Left colon (tissue), 2 donors: ENCODE measurements at regions not wholly inside any gene's neighbourhood (a gene's known extent, or its start where the extent isn't known, plus 50 kb on each side); places are given as distances from the start of the nearest gene placed in this dataset.
"Not testable (repeated sequence)": the region's sequence is repeated elsewhere in the genome, so short reads cannot be mapped to it uniquely, and the experiment has no call there.

Experiments used
- ATAC-seq: fragments of 200-7000 bp; cut with Tn5 transposase; one replicate; pipeline ENCODE4 v1.9.1; 2020; ENCODE audit warnings: mild to moderate bottlenecking, moderate library complexity
- DNase-seq, 2 donors: peaks; one replicate each; pipeline ENCODE4 v3.0.0-alpha.2; 2020
- intact Hi-C, 2 donors: fragments of 100-400 bp; cut with DNase I in 1 of 2; cut with micrococcal nuclease in 1 of 2; formaldehyde crosslinking; loops; one replicate each; pipeline versions ENCODE4 v1.11.2 to v1.14.0; 2022; cut with DNase I, micrococcal nuclease
- donor health status: DM: no; HTN: no; CAD: no.
- donor health status: DM: yes; HTN: yes; CAD: no.

GRCh38 chr10:124214610-124215375 is 121.4 kb upstream of the CHST15 start:
- no peak for DNase-seq
- no peak for ATAC-seq
- intact Hi-C loops: no loop called here

DNA sequence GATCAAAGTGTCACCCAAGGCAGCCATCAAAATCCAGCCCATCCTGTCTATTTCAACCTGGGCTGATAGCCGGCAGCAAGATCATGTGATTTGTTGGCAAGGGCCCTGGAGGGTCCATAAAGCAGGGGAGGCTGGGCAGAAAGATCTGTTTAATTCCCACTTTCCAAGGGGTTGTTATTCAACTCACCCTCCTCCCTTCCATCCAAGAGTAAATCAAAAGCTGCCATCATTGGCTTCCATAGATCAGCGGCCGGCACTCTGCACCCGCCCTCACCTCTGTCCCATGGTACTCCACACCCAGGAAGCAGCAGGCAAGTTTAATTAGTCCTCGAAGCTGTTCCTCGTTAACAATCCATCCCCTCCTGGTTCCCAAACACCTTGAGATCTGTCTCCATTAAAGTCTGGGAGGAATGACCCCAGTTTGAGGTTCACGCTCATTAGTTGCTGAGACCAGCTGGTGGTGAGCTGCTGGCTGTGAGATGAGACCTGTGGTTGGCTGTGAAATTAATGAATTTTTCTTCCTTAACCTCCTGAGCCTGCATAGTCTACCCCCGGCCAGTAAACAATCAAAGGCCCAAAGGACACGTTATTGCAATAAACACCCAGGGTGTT is 120.6 kb upstream of the CHST15 start:
- DNase-seq (no peak), ATAC-seq (no peak)
- intact Hi-C loops: no loop called here

DNA sequence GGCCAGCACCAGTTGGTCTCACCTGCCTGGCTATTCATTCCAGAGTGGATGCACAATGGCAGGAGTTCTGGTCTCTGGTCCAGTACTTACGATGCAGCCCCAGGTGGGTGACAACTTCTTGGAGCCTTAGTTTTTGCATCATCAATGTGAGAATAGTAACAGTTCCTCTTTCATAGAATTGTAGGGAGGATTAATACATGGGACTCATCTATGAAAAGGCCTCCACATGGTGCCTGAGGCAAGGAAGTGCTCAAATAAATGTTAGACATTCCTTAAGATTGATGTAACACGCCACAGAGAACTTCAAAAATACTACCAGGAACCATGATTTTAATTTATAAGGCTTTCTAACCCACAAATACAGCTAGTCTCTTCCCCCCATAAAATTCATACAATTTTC is 120.1 kb upstream of the CHST15 start:
- ATAC-seq: no peak
- intact Hi-C loops: no loop called here

GRCh38 chr10:124212702-124213101 is 119.3 kb upstream of the CHST15 start:
- ATAC-seq (no peak), DNase-seq (no peak)
- intact Hi-C loops: no loop called here

More for the DNA sequence above, 120.1 kb upstream of the CHST15 start:
- no peak for DNase-seq

GRCh38 chr10:124211921-124212320 is 118.5 kb upstream of the CHST15 start:
- ATAC-seq (no peak), DNase-seq (no peak)
- intact Hi-C loops: no loop called here

GRCh38 chr10:124210263-124210662 is 116.9 kb upstream of the CHST15 start:
- ATAC-seq (no peak), DNase-seq (no peak)
- intact Hi-C loops: no loop called here

GRCh38 chr10:124207391-124207790 is 114.0 kb upstream of the CHST15 start:
- no peak for DNase-seq
- ATAC-seq: no peak
- intact Hi-C loops: no loop called here

DNA sequence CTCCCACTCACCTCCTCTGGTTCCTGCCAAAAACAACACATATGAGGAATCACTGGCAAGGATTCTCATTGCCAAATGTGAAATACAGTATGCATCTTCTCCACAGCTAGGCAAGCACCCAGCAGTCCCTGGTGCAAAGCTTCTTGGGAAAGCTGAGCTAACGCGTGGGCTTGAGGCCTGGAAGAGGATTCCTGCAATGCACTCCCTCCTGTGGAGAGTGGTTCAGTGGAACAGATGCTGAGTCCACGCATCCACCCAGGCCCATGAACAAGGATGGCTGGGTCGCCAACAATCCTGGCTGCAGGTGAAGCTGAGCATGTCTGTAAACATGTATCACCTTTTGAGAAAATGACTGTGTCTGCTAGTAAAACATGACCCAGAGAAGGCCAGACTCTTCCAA is 113.2 kb upstream of the CHST15 start:
- intact Hi-C loops: no loop called here
- no peak for ATAC-seq
- no peak for DNase-seq

- no peak for DNase-seq
- no peak for ATAC-seq
- intact Hi-C loops: no loop called here
These were observed 112.0 kb upstream of the CHST15 start for GRCh38 chr10:124205432-124205831.

GRCh38 chr10:124204726-124205125 is 111.3 kb upstream of the CHST15 start:
- no peak for ATAC-seq
- no peak for DNase-seq

DNA sequence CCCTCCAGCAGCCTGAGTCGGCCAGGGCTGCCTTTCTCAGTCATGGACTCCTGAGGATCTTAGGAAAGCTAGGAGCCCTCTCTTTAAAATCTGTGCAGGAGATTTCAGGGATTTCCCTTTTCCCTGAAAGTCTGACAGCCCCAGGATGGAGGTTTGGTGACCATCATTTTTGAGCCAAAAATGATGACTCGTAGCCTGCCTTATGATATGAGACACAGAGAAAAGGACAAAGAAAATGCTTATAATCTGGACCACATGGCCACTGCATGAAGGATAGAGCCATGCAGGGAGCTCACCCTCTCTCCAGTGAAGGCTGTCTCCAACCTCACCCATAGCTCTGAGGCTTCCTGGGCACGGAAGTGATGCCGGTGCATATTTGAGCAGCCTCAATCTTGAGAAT is 106.6 kb upstream of the CHST15 start:
- no peak for ATAC-seq
- no peak for DNase-seq
- intact Hi-C loops: no loop called here

More at GRCh38 chr10:124204726-124205125, 111.3 kb upstream of the CHST15 start:
- intact Hi-C loops: no loop called here

- DNase-seq (no peak), ATAC-seq (no peak)
- intact Hi-C loops: no loop called here
These were observed 105.5 kb upstream of the CHST15 start for GRCh38 chr10:124198871-124199270.

- ATAC-seq (no peak), DNase-seq (no peak)
- intact Hi-C loops: no loop called here
These were observed 104.7 kb upstream of the CHST15 start for GRCh38 chr10:124198125-124198501.

GRCh38 chr10:124197371-124198124 is 104.2 kb upstream of the CHST15 start:
- ATAC-seq (no peak), DNase-seq (no peak)
- intact Hi-C loops: no loop called here

GRCh38 chr10:124196659-124197058 is 103.3 kb upstream of the CHST15 start:
- intact Hi-C loops: no loop called here
- ATAC-seq: no peak
- DNase-seq: no peak

DNA sequence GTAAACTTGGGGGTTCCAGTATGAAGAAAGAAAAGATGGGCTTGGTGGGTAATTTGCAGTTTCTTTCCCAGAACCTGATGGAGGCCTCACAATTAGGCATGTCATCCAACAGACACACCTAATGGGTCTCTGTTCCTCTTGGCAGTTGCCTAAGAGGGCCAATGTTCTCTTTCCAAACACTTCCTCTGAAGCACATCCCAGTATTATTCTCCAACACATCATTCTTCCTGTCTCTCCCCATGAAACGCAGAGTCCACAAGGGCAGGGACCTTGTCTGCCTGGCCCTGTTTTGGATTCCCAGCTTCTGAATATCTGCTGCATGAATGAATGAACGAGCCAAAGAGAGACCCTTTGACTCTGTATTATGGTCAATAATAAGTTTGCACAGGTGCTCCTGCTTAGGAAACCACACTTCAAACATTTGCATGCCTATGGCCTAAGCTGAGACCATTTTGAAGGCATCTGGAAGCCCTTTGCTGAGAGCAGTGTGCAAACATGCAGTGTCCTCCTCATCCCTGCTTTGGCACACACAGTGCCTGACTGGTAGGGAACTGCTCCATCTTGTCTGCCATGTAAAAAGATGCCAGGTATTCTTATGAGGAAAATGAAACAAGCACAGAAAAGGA is 100.9 kb upstream of the CHST15 start:
- intact Hi-C loops: no loop called here
- no peak for DNase-seq
- ATAC-seq: no peak

DNA sequence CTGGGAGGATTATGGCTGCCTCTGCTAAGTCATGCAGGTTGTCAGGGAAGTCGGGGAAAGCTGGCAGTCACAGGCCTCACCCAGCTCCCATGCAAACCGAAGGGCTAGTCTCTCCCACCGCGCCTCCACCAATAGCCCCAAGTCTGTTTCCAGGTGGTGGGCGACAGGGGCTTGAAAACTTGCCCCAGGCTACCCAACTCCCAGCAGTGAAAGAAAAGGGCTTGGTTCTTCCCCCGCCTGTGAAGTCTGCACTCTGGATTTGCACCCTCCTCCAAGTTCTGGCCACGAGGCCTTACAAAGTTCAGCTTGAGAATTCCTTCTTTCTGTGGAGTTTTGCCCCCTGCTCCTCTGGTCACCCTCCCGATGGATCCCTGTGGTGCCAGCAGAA is 99.9 kb upstream of the CHST15 start:
- DNase-seq: no peak
- intact Hi-C loops: no loop called here
- no peak for ATAC-seq

GRCh38 chr10:124192664-124193308 is 99.4 kb upstream of the CHST15 start:
- ATAC-seq, DNase-seq, intact Hi-C loops: not testable (repeated sequence)

DNA sequence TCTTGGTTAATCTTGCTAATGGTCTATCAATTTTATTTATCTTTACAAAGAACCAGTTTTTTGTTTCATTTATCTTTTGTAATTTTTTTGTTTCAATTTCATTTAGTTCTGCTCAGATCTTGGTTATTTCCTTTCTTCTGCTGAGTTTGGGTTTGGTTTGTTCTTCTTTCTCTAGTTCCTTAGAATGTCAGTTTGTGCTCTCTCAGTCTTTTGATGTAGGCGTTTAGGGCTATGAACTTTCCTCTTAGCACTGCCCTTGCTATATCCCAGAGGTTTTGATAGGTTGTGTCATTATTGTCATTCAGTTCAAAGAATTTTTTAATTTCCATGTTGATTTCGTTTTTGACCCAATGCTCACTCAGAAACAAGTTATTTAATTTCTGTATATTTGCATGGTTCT is 97.1 kb upstream of the CHST15 start:
- intact Hi-C loops, DNase-seq, ATAC-seq: not testable (repeated sequence)
